Stimulated activated CD8-positive, alpha-beta memory T cell treated with anti-CD3 and anti-CD28 coated beads, Interleukin-7, amount 100 ng/mL, for 48 hours (primary cell): ENCODE measurements at regions not wholly inside any gene's neighbourhood (a gene's known extent, or its start where the extent isn't known, plus 50 kb on each side); places are given as distances from the start of the nearest gene placed in this dataset.
A peak's percentile ranks its signal among the peaks of the same experiment; 100 is the strongest.
"Not testable (repeated sequence)": the region's sequence is repeated elsewhere in the genome, so short reads cannot be mapped to it uniquely, and the experiment has no call there.

Source experiments
- DNase-seq, 2 donors: peaks; one replicate each; pipeline ENCODE4 v3.0.0-alpha.2; 2020; ENCODE audit warnings: low read depth in 1 of 2; ENCODE audit errors: extremely low read depth in 1 of 2

- no peak for DNase-seq
Observed at GRCh38 chr6:43939281-43940070, 169.5 kb downstream of the VEGFA start.

GRCh38 chr6:43938178-43939105 is 168.4 kb downstream of the VEGFA start:
- no peak for DNase-seq

DNA sequence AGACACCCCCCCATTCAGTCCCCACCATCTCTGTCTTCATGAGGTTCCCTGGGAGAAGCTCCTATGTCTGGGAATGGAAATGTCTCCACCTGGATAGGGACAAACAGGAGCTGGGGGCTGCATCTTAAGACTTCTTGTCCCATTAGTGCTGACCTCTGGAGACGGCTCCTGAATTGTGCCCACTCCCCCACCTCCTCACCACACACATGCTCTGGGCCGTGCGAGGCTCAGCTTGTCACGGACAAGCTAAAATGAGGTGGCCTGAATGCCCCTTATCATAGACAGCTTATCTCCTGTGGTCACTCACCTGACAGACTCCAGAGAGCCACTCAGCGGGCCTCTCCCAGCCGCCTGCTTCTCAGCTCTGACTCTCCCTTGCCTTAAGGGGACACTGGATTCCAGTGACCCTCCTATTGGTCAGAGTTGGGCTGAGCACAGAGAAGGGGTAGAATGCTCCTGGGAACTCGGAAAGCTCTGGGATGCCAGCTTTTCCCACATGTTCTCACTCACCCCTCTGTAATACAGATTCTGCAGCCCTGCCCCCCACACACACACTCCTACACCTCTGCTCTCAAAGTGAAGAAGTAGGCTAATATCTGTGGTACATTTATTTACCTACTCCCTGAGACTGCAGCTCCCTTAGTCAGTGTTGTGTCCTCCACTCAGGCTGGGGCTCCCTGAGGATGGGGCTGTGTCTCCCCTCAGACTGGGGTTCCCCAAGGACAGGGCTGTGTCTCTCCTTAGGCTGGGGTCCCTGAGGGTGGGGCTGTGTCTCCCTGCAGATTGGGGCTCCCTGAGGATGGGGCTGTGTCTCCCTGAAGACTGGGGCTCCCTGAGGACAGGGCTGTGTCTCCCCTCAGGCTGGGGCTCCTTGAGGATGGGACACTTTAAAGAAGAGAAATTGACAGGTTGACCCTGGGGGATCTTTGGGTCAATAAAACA is 167.5 kb downstream of the VEGFA start:
- no peak for DNase-seq

DNA sequence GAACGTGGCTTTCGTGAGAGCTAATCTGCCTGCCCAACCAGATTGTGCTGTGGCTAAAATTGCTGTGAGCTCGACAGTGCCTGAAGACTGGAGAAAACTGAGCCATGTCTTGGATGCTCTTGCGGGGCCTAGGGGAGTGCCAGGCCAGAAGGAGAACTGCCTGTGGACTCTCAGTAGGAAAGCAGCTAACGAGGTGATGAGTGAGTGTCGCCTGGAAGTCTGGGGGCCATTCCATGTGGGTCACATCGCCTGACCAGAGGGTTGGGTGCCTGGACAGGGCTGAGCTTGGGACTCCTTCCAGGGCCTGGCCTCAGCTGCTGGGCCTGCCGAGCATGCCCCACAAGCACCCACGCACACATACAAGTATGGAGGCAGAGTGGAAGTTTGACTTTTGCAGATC is 166.5 kb downstream of the VEGFA start:
- no peak for DNase-seq

DNA sequence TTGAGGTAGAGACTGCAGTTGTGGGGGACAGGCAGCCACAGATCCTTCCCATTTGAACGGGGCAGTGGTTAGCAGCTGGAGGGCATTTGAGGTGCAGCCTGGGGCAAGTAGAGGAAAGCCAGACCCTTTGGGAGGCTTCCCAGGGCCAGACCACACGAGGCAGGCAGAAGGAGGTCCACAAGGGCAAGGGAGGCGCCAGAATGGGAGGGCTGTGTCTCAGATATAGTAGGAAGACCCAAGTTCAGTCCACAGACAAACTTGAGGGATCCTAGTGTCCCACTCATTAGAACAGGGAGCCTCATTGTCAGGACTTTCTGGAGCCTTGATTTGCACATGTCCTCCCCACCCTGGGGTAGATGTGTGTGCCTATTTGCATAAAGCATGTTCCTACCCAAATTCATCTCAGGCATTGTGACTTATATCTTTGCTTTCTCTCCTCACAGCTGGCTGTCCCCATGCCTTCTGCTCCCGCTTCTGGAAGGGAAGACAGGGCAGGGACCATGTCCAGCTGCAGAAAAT is 166.0 kb downstream of the VEGFA start:
- DNase-seq, result no peak

GRCh38 chr6:43934803-43935602 is 165.0 kb downstream of the VEGFA start:
- DNase-seq, result no peak

- DNase-seq, result no peak
Observed at GRCh38 chr6:43934183-43934802, 164.3 kb downstream of the VEGFA start.

GRCh38 chr6:43933148-43933885 is 163.3 kb downstream of the VEGFA start:
- DNase-seq, result no peak

DNA sequence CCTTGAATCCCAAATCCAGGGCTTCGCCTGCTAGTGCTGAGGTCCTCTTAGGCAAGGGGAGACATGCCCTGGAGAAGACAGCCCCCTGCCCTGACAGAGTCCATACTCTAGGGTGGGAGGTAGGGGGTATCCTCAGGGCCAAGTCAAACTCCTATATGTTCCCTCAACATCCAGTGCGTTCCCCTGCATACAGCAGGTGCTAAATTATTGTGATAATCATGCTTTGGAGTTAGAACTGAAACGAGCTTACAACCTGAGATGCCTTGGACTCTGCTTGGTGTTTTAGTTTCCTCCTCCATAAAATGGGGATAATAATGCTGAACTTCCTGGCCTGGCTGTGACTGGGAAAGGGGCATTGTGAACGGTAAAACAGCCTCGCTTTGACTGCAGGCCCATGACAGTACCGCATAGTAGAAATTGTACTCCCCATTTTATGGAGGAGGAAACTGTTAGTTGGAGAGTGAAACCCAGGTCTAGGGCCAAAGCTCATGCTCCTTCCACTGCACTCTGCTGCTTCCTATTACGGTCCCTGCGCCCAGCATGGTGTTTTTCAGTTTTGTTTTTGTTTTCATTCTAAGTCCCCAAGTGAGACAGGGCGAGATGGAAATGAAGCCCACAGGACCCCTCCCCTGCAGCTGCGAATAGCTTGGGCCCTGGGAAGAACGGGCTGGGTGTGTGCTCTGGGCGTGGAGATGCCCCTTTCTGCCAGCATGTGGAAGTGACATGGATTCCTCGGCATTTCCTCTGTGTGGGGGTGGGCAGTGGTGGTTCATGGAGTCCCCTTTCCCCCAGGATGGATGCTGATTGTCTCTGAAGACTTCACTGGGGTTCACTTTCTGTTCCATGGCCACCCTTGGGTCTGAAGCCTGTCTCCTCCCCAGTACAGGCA is 162.5 kb downstream of the VEGFA start:
- no peak for DNase-seq

DNA sequence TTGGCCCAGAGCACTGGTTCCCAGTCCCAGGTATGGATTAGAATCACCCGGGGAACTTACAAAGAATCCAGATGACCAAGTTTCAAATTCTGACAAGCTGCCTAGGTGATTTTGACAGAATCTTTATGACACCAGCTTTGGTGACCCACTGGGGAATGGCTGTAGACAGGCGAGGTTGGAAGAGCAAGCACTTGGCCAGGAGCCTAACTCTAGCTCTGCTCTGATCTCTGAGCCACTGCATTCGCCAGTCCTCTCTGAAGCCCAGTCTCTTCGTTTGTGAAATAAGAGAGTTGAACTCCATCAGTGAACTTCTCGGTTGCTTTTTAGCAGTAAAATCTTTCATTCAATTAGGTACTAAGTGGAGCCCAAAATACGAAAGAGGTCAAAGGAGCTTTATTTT is 161.2 kb downstream of the VEGFA start:
- DNase-seq, result no peak

- DNase-seq, result no peak
Observed at GRCh38 chr6:43930440-43931154, 160.6 kb downstream of the VEGFA start.

DNA sequence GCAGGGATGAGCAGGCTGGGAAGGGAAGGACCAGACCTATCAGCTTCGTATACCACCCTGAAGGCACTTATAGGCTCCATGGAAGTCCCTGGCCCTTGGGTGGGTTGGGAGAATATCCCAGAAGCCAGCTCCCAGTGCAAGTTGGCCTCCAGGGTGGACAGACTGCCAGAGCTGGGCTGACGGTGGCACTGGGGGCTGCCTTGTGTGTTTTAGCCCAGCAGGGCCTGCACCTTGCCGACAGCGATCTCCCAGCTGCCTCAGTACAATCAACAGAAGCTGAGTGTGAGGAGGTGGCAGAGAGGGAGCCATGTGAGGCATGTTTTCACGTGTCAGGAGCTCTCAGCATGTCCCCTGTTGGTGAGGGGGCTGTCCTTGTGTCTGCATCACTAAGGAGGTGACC is 159.5 kb downstream of the VEGFA start:
- DNase-seq, result no peak

DNA sequence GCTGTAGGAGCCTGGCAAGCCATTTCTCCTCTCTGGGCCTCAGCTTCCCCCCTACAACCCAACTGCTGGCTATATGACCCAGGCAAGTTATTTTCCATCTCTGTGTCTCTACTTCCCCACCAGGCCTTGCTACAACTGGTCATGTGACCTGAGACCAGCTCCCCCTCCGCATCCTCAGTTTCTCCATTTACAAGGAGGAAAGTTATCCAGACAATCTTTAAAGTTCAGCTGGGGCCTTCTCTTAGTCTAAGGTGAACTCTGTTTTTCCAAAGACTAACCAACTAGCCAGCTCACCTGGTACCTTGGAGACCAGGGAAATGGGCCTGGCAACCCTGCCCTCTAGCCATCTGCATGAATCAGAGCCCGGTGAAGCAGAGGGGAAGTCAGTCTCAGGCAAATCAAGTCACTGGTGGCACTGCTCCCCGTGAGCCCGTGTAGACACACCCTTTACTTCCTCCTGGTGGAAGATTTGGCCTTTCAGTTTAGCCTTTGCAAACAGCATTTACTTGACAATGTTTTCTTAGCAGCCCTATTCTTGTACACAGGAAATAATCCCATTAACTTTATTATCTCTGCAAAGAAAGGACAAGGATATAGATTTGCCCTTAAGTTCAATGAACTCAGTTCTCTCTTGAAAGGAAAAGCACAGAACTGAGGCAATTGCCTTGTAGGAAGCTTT is 157.7 kb downstream of the VEGFA start:
- no peak for DNase-seq

DNA sequence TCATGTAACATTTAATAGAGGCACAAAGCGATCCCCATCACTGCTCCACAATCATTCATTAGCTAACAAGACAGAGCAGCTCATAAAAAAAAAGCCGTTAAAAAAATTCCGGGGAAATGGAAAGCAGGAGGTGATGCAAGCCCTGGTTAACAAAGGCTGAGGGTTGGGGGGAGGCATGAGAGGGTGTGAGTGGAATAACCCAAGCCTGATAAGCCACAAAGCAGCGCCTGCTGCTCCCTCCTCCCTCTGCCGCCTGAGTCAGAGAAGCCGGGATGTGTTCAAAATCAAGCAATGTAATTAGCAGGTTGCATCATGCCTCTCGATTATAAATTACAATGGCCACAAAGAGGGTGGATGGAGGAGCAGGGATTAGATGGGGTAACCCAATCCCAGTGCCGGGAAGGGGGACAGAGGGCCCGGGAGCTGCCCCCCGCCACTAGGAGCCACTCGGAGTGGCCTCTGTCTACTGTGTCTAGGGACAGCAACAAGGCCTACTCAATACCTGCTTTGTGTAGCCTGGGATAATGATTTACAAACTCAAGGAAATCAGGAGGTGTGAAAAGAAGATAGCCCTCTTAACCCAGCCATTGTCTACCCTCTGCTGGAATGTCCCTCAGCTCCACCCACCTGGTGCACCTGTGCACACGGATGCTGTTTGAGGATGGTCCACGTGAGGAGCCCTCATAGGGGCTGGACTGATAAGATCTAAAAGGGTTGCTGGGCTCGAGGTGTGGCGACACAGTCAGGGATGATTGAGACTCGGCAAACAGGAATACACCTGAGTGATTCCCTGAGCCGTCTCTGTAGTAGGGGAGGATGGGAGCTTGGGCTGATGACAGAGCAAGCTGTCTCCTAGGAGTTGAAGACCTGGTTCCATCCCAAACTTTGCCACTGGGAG is 156.9 kb downstream of the VEGFA start:
- peak in 1 of 2 donors; percentile 5 for DNase-seq

DNA sequence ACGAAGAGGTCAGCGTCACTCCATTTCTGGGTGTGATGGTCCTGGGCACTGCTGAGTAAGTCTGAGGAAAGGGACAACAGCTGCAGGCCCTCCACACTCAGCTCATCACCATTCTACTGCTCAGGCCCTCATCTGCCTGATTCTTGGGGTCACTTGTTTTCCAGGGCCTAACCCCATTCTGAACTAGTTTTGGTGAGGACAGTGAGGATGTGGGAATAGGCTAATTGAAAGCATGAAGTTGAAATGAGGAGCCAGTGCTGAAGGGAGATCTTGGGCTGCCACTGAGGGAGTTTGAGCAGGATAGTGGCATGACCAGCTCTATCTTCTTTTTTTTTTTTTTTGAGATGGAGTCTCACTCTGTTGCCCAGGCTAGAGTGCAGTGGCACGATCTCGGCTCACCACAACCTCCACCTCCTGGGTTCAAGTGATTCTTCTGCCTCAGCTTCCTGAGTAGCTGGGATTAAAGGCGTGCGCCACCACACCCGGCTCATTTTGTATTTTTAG is 155.7 kb downstream of the VEGFA start:
- not testable (repeated sequence) for DNase-seq
